ENCODE measurements at regions not wholly inside any gene's neighbourhood (a gene's known extent, or its start where the extent isn't known, plus 50 kb on each side); places are given as distances from the start of the nearest gene placed in this dataset.

GRCh38 chr5:68759593-68759992 lies 334.2 kb upstream of the SLC30A5 start:
- TF ChIP-seq EZH2 (IDR thresholded peaks at IDR 0.05; ENCODE audit: borderline replicate concordance, low read length) (no peak), CTCF (conservative IDR thresholded peaks at IDR 0.05 in 1 of 2, IDR thresholded peaks at IDR 0.05 in 1 of 2; ENCODE audit: extremely low read depth in 1 of 2, insufficient read depth in 1 of 2, low read depth in 1 of 2, low read length in 2 of 2) (no peak)
